Lower leg skin (tissue), 3 donors: ENCODE measurements at regions not wholly inside any gene's neighbourhood (a gene's known extent, or its start where the extent isn't known, plus 50 kb on each side); places are given as distances from the start of the nearest gene placed in this dataset.

Experiments
- POLR2A ChIP-seq, 2 donors: fragments of 450-650 bp; IDR thresholded peaks; one replicate each; pipeline ENCODE4 v1.6.1; 2016 to 2017; ENCODE audit warnings: antibody characterized with exemption in 2 of 2, mild to moderate bottlenecking in 1 of 2, moderate library complexity in 1 of 2
- TF ChIP-seq, protein P1 (sequence below), 3 donors: fragments of 450-650 bp; IDR thresholded peaks; one replicate each; pipeline ENCODE4 v1.5.1; 2016; ENCODE audit warnings: antibody characterized with exemption in 3 of 3, mild to moderate bottlenecking in 3 of 3, moderate library complexity in 2 of 3

DNA sequence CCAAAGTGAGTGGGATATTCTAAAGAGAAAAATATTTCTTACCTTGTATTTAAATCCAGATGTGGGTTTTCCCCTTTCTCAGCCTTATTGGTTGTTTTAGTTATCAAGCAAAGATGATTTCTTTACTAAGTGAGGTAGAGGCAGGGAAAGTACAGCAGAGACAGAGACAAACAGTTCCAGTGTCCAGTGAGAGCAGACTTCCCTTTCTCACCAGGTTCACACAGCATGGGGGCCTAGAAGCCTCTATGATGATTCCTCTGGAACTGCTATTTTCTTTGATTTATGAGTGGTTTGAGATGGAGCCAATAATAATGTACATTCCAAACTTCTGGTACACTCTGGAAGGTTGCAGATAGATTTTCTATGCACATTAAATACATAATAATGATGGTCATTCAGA, 234.0 kb upstream of the MARCKS start:
- TF ChIP-seq, protein P1, sequence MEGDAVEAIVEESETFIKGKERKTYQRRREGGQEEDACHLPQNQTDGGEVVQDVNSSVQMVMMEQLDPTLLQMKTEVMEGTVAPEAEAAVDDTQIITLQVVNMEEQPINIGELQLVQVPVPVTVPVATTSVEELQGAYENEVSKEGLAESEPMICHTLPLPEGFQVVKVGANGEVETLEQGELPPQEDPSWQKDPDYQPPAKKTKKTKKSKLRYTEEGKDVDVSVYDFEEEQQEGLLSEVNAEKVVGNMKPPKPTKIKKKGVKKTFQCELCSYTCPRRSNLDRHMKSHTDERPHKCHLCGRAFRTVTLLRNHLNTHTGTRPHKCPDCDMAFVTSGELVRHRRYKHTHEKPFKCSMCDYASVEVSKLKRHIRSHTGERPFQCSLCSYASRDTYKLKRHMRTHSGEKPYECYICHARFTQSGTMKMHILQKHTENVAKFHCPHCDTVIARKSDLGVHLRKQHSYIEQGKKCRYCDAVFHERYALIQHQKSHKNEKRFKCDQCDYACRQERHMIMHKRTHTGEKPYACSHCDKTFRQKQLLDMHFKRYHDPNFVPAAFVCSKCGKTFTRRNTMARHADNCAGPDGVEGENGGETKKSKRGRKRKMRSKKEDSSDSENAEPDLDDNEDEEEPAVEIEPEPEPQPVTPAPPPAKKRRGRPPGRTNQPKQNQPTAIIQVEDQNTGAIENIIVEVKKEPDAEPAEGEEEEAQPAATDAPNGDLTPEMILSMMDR (IDR thresholded peaks at IDR 0.05): no peak
- no peak for TF ChIP-seq POLR2A (IDR thresholded peaks at IDR 0.05)
